ENCODE measurements at regions not wholly inside any gene's neighbourhood (a gene's known extent, or its start where the extent isn't known, plus 50 kb on each side); places are given as distances from the start of the nearest gene placed in this dataset.
"Not testable (repeated sequence)": the region's sequence is repeated elsewhere in the genome, so short reads cannot be mapped to it uniquely, and the experiment has no call there.

DNA sequence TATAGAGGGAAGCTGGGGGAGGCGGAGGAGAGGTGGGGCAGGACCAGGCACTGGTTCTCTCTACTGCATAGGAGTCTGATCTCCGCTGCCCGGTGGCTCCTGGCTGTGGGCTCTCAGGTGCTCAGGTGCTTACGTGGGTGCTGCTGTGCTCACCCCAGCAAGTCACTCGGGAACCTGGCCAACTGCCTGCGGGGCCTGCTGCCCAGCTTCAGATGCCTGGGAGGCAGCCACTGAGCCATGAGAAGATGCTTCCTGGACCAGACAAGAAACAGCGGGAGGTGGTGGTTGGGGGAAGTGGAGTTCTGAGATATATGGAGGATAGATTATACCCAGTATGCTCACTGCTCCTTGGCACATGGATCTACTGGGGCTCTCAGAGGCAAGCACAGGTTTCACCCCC lies 1303.4 kb downstream of the TBC1D22A start:
- no peak for DNase-seq

DNA sequence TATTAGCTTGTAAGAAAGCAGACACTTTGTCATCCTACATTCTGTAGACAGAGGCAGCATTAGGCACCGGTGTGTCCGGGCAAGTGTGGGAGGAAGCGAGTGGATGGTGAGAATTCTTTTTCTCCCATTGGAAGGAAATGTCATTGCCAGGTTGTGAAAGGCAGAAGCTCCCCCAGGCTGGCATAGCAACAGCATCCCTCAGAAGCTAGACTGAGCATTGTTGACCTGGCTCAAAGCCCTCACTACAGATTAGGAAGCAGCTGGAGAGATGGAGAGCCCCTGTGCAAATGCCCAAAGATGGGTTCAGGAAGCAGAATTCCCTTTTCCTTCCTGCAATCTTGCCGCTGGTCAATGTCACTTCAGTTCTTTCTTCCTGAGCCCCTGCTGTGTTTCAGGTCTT lies 1299.3 kb downstream of the TBC1D22A start:
- no peak for DNase-seq

DNA sequence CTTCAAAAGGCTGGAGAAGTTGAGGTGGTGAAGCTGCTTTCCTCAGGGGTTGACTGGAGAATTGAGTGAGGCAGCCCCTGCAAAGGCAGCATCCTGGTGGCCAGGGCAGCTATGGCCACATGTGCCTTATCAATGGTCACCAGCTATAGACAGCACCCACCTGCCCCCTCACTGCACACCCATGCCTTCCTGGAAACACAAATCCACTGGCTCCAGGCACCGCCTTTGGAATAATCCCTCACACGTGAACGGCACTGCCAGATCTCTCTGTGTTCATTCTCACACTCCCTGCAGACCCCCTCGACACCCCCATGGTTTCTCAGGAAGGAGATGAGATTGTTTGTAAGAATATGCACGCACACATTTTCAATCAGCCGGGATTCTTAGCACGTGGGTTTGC lies 1297.8 kb downstream of the TBC1D22A start:
- no peak for DNase-seq

DNA sequence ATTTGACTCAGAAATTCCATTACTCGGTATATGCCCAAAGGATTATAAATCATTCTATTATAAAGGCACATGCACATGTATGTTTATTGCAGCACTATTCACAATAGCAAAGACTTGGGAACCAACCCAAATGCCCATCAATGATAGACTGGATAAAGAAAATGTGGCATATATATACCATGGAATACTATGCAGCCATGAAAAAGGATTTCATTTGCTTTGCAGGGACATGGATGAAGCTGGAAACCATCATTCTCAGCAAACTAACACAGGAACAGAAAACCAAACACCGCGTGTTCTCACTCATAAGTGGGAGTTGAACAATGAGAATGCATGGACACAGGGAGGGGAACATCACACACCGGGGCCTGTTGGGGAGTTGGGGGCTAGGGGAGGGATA lies 1297.1 kb downstream of the TBC1D22A start:
- not testable (repeated sequence) for DNase-seq

DNA sequence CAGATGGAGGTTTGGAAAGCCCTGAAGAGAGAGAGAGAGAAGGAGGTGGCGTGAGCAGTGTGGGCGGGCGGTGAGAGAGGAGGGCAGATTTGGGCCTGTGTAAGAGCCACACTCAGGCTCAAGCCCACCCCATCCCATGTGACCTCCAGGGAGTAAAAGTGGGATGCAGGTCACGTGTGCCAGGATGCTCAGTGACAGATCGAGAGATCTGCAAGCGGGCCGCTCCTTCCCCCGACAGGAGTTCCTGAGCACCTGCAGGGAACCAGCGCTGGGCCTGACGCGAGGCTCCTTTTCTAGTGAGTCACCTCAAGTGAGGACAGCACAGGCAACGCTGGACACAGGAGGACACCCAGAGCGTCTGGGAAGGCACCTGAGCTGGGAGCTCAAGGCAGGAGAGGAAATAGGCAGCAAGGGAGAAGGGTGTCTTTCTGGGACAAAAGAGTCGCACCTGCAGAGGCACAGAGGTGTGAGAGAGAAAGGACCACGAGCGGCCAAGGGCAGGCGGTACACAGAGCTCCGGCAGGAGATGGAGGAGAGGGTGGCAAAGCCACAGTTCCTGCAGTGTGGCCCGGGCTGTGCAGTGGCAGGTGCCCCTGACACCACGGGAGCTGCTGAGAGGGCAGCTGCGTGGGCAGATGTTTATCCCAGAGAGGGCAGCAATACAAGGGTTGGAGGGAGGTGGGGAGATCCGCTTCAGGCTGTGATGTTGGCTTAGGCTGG lies 1294.8 kb downstream of the TBC1D22A start:
- DNase-seq, result no peak

DNA sequence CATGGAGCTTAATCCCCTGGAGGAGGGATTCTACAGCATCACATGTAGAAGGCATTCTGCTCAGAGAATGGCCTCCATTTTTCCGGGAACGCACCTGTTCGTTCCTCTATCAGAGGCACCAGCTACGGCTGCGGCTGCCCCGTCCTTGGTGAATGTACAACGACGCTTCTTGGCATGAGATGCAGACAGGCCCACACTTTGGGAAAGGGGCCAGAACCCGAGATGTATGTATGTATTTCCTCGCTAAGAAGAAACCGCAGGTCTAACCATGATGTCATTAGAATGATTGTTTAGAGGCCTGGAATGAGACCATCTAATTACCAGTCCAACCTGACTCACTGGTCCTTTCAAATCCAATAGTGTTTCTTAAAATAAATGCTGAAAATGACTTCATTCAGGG lies 1293.4 kb downstream of the TBC1D22A start:
- DNase-seq, result no peak

DNA sequence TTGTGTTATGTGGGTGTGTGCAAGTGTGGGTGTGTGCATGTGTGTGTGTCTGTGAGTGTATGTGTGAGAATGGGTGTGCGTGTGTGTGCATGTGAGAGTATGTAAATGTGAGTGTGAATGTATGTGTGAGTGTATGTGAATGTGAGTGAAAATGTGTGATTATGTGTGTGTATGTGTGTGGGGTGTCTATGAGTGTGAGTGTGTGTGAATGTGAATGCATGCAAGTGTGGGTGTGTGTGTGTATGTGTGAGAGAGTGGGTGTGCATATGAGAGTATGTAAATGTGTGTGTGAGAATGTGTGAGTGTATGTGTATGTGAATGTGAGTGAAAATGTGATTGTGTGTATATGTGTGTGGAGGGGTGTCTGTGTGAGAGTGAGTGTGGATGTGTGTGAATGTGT lies 1292.7 kb downstream of the TBC1D22A start:
- no peak for DNase-seq

DNA sequence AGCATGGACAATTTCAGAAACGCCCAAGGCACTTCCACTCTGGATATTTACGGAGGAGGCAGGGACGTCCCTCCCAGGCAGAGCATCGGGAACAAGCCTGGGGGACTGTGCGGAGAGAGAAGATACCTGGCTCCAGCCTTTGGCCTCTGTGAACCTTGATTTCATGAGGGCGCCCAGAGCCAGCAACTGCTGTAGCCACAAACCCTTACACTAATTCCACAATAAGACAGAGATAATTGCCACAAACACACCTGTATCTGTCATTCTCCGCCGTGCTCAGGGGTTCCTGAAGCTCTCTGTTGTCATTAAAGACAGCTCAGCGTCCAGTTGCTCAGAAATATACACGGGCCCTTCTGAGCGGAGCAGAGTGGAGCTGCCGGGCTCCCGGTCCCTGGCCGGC lies 1292.1 kb downstream of the TBC1D22A start:
- DNase-seq, result no peak

DNA sequence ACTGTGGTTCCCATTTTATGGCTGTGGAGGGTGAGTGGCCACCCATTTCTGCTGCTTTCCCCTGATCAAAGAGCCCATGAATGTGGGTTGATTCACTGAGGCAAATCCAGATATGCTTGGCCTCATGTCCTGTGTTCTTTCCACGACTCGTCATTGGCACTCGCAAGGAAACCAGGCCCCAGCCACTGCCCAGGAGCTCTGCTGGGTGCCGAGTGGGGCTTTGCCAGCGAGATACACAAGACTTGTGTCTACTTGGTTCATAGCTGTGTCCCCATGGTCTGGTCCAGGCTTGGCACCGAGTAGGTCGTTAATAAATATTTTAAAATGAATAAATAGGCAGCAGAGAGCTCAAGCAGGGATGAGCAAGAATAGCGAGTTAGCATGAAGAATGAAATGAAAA lies 1291.5 kb downstream of the TBC1D22A start:
- DNase-seq, result no peak

DNA sequence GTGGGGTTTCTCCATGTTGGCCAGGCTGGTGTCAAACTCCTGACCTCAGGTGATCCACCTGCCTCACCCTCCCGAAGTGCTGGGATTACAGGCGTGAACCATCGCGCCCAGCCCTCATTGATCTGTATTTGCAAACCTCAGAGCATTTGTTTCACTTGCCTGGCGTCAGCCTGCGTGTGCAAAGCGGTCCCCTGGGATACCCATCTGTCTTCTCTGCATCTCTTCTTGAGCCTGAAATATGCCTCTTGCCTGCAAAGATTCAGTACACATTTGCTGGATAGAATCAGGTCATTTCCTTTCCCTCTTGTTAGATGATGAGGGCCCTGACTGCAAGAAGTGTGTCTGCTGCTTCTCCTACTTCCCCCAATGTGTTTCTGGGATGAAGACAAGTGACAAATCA lies 1291.0 kb downstream of the TBC1D22A start:
- DNase-seq, result no peak

DNA sequence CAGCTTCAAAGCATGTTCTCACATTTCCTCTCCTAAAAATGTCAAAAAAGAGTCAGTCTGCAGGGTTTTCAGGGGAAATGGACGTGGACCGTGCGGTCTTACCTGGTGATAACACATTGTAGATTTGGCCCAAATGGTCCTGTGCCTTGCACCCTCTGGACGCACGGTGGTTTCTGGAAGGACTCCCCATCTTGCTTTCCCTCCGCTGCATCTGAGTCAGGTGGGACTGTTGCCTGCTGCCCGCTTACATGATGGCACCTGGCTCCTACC lies 1290.1 kb downstream of the TBC1D22A start:
- no peak for DNase-seq

DNA sequence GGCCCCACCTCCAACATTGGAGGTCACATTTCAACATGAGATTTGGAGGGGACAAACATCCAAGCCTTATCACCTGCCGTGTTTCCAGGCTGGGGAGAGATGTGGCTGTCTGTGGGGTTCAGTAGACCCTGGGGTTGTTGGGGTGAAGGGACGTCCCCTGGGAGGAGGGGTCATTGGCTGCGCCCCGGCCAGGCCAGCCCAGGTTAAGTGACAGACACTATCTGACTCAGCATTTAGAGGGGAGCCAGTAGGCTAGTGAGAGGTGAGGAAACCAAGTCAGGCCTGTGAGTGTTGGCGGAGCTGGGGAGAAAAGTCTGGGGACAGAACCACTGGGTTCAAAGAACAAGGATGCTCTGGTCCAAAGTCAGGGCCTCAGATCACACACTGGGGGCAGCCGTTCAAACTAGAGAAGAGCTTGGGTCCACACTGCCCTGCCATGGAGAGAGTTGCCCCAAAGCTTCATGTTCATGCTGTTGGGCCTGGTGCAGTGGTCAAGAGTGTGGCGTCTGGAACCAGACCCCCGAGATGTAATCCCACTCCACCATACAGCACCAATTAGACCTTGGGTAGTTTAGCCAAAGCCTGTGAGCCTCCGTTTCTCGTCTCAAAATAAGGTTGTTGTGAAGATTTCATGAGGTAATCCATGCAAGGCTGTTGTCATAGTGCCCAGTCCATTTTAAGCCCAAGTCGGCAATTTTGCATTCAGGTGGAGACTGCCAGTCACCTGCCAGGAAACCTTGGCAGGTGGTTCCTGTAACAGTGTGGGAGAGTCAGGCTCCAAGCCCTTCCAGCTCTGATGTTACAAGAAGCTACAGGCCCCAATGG lies 1289.6 kb downstream of the TBC1D22A start:
- no peak for DNase-seq

DNA sequence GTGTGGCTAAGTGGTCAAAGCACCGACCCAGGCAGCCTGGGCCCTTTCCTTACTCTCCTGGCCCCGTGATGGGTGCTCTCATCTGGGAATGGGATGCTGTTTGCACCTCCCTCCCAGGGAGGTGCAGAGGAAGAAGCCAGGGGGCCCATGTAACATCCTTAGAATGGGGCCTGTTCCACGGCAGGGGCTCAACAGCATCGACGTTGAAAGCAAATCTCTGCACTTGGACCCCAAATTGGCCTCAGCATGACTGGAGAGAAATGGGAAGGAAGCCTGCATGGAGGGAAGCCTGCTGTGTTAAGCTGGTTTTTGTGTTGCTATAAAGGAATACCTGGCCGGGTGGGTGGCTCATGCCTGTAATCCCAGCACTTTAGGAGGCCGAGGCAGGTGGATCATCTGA lies 1288.4 kb downstream of the TBC1D22A start:
- no peak for DNase-seq

DNA sequence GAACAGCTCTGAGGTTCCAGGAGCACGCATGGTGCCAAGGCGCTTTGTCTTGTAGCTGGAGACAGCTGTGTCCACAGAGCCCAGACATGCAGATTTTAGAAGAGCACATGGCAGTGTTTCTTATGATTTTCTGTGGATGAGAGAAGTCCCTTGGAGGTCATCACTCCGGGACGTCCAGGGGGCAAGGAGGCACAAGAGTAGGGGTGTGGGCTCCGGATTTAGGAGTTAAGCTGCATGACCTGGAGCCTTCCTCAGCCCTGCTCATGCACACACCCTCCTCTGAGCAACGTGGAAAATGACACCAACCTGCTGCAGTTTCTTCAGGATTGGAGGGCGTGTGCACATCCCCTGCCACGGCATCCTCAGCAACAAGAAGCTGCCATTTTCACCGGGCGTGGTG lies 1286.7 kb downstream of the TBC1D22A start:
- DNase-seq, result no peak

DNA sequence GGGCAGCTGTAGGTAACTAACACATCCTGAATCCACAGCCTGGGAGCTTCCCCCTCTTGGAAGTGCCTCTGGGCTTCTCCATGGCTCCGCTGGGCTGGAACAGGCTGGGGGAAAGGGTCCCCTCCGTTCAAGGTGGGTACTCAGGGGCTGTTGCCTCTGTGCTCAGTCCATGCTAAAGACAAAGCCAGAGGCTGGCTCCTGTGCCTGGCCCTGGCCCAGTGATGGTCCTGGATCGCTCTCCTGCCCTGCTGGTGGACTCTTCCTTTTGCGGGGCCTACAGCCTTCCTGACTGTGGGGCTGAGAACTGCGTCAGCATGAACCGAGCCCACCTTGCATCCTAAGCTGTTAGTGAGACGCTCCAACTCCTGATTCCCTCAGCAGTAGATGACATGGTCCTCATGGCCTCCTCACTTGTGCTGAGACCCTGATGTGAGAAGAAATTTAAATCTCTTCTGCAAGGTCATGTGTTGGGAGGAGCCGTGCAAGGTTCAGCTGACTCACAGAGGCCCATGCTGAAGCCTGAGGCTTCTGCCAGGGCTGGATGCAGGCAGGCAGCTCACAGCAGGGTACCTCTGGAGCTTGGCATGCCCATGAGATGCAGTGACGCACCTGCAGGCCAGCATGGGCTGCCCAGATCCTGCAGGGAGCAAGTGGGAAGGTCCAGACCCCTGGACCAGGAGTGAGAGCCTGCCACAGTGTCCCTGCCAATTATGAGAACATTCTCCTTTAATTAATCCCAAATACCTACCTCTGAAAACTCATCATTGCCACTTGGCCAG lies 1285.5 kb downstream of the TBC1D22A start:
- no peak for DNase-seq

DNA sequence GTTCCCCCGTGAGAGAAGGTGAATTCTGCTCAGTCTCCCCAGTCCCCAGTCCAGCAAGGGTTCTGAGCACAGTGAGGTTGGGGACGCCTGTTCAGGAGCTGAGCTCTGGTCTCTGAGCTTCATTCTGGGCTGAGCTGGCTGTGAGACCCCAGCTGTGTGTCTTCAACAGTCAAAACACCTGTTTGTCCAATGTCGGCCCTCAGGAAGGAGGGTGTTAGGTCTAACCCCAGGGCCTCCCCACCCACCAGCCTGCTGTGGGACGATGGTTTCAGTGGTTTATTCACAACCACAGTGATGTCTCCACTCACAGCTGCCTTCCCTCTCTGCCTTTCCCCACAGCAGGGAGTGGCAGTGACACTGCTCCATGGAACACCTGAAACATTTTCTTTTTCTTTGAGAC lies 1282.9 kb downstream of the TBC1D22A start:
- DNase-seq, result no peak

DNA sequence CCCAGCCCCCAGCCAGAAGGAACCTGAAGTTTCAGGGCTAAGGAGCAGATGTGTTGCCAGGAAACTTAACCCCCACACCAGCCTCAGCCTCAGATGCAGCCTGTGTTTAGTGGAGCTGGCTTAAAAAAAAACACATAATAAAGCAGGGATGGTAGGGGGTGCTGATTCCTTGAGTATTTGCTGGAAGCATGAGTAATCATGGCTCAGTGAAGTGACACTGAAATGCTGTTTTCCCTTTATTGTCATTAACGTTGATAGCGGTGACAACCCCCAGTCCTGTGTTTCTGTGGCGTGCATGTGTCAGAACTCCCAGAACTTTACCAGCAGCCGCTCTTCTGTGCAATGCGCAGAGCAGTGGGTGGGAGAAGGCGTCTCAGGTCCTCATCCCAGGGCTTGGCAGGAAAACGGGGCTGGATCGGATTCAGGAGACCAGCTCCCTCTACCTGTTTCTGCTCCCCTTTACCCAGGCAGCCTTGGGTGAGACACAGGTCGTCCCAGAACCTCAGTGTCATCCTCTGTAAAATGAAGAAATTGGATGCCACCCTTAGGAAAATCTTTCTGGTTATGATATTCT lies 1282.1 kb downstream of the TBC1D22A start:
- no peak for DNase-seq

DNA sequence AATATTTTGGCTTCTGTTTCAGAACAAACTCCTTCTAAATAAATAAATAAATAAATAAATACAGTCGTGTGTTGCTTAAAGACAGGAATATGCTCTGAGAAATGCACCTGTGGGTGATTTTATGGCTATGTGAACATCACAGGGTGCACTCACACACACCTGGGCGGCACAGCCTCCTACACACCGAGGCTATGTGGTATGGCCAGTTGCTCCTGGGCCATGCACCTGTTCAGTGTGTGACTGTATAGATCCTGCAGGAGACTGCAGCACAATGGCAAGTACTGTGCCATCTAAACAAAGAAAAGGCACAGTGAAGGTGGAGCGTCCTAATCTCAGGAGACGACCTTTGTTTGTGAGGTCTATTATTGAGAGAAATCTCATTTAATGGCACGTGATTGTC lies 1281.1 kb downstream of the TBC1D22A start:
- DNase-seq, result no peak

DNA sequence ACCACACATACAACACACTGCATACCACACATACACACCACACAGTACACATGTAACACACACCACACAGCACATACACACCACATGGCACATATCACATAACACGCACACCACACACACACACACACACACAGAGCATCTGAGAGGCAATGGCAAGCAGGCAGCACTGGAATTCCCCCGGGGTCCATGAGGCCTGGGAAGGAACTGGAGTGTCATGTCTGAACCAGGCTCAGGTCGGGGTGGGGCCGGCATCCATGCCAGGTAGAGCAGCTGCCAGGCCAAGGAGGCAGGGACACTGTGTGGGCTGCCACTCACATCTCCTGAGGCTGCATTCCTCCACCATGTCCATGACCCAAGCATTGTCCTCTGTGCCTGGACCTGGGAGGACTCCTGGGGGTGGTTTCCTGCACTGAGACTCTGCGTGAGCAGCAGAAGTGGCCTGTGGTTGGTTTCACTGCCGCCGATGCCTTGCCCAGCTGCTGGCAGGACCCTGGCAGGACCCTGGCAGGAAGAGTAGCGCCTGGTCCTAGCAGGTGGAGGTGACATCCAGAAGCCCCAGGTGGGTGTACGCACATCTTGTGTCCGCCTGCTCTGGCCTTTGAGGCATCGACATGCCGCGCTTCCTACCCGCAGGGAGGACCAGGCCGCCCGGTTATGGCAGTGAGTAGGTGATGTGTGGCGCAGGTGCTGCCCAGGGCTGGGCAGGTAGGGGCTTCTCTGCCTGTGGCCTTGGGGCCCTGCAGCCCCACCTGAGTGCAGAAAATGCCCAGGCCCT lies 1280.4 kb downstream of the TBC1D22A start:
- DNase-seq, result no peak

DNA sequence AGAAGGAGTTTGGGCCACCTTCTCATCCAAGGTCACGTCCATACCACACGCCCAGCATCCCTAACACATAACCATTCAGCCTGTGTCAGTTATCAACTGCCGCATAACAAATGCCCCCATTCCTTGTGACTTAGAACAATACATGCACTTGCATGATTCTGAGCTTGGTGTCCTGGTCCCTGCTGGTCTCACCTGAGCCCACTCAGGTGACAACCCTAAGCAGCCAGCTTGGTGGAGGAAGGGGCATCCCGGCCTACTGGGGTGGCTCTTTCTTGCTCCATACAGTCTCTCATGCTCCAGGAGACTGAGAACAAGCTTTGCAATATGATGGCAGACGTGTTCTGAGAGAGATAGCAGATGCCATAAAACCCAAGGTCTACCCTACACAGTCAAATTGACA lies 1276.9 kb downstream of the TBC1D22A start:
- no peak for DNase-seq

DNA sequence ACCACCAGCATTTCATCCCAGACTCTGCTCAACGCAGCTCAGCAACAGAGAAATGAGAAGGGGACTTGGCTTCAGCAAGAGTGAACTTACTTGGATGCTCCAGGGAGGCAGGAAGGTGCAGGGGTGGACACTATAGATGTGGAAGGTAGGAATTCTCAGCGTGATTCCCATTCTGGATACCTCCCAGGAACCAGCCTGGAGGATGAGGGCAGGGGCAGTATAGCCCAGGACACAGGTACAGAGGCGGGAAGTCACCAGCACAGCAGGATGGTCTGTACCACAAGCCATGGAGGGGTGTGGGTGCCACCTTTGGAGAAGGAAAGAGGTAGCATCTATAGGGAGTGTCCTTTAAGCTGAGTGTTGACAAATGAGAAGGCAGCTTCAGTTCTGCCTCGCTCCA lies 1275.2 kb downstream of the TBC1D22A start:
- DNase-seq, result no peak

DNA sequence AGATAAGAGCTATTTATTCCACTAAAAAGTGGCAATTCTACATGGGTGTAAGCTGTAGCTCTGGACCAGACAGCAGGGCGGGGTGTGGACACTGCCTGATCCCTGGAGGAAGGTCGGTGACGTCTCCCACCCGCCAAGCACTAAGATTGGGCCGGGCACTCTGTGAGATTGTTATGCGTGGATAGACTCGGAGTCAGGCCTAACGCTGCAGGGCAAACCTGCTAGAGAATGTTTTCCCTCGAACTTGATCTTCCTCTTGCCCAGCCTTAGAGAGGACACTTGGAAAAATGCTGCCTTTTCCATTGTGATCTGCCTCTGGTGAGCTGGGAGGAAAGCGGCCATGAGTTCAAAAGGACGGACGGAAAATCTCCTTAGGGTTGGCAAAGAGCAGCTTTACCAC lies 1273.4 kb downstream of the TBC1D22A start:
- DNase-seq, result no peak

DNA sequence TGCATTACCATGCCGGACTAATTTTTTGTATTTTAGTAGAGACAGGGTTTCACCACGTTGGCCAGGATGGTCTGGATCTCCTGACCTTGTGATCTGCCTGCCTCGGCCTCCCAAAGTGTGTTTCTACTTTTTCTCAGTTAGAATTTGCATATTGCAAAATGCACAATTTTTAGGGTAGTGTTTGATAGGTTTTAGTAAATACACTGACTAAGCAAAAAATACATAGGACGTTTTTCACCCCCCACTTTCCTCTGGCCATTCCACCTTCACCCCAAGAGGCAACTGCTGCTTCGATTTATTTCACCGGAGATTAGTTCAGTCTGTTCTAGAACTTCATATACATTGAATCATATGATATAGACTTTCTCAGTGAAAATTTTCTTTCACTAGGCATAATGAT lies 1269.1 kb downstream of the TBC1D22A start:
- no peak for DNase-seq
